Aorta (tissue), 5 donors: ENCODE measurements at regions not wholly inside any gene's neighbourhood (a gene's known extent, or its start where the extent isn't known, plus 50 kb on each side); places are given as distances from the start of the nearest gene placed in this dataset.

ENCODE experiments used
- ATAC-seq: fragments of 200-7000 bp; cut with Tn5 transposase; one replicate; pipeline ENCODE4 v1.9.1; 2022; ENCODE audit warnings: moderate library complexity; ENCODE audit not compliant: low FRiP score
- DNase-seq, 2 donors: peaks; one replicate each; pipeline ENCODE4 v3.0.0-alpha.2; 2020
- H3K27ac ChIP-seq, 2 donors: one replicate each; pipeline ENCODE4 v1.5.1; 2013; ENCODE audit warnings: low read length in 2 of 2, mild to moderate bottlenecking in 2 of 2, moderate library complexity in 2 of 2, control low read depth in 1 of 2, inconsistent platforms in 1 of 2, low read depth in 1 of 2
- H3K27me3 ChIP-seq, 2 donors: one replicate each; pipeline ENCODE4 v1.6.1; 2013; ENCODE audit warnings: control low read depth in 1 of 2, low read length in 1 of 2, mild to moderate bottlenecking in 1 of 2, moderate library complexity in 1 of 2; ENCODE audit not compliant: insufficient read depth in 2 of 2, control insufficient read depth in 1 of 2
- H3K36me3 ChIP-seq, 2 donors: one replicate each; pipeline ENCODE4 v1.6.1; 2013; ENCODE audit warnings: control low read depth in 1 of 2, low read length in 1 of 2, mild to moderate bottlenecking in 1 of 2; ENCODE audit not compliant: insufficient read depth in 2 of 2, control insufficient read depth in 1 of 2
- H3K4me1 ChIP-seq, 2 donors: one replicate each; pipeline ENCODE4 v1.6.1; 2013; ENCODE audit warnings: low read length in 2 of 2, control low read depth in 1 of 2, mild to moderate bottlenecking in 1 of 2, moderate library complexity in 1 of 2; ENCODE audit not compliant: insufficient read depth in 2 of 2, control insufficient read depth in 1 of 2
- H3K4me3 ChIP-seq, 2 donors: one replicate each; pipeline ENCODE4 v1.5.1; 2013; ENCODE audit warnings: low read length in 2 of 2, control low read depth in 1 of 2, mild to moderate bottlenecking in 1 of 2
- H3K9me3 ChIP-seq: one replicate; pipeline ENCODE4 v1.6.1; 2013; ENCODE audit warnings: mild to moderate bottlenecking, low read length; ENCODE audit not compliant: control insufficient read depth
- WGBS, 2 donors: extraction: QIAGEN DNeasy Blood & Tissue Kit; methylation state at CpG; one replicate each; pipeline ENCODE4 v1.1.7; 2013; 5-methylcytosine and 5-hydroxymethylcytosine counted together
- intact Hi-C, 2 donors: fragments of 100-400 bp; cut with DNase I; formaldehyde crosslinking; loops; one replicate each; pipeline versions ENCODE4 v1.14.2 to v1.15.0; 2022
- donor health status: healthy with polysubstance abuse.
- donor health status: Bipolar disorder and iron deficiency.
- donor health status: DM: no; HTN: no; CAD: no.
- donor health status: DM: no; HTN: no; CAD: no.
- donor health status: DM: yes; HTN: yes; CAD: no.

- intact Hi-C loops = no loop called here
- Histone ChIP-seq H3K27ac (no peak overlapping the region), H3K4me1 (no peaks in the 10 kb centered on the region), H3K27me3 (no peaks in the 10 kb centered on the region), H3K9me3 (no peaks in the 10 kb centered on the region), H3K4me3 (no peak overlapping the region), H3K36me3 (no peaks in the 10 kb centered on the region)
- DNase-seq (no peak), ATAC-seq (no peak)
- 79 to 83% methylated on average over 10 of the region's 10 CpGs for WGBS, 2 donors
Observed at GRCh38 chr5:81901586-81901985, 70.2 kb upstream of the ATG10 start.

GRCh38 chr5:81899123-81899522, 72.7 kb upstream of the ATG10 start:
- ATAC-seq = no peak

GRCh38 chr5:81898403-81898802, 73.4 kb upstream of the ATG10 start:
- H3K27me3 ChIP-seq = no peaks in the 10 kb centered on the region
- no peak for DNase-seq
- intact Hi-C loops = no loop called here
- H3K27ac ChIP-seq = no peak overlapping the region
- ATAC-seq = no peak
- H3K4me1 ChIP-seq = no peaks in the 10 kb centered on the region
- no peaks in the 10 kb centered on the region for H3K36me3 ChIP-seq
- WGBS, 2 donors = 64 to 73% methylated on average over 2 of the region's 2 CpGs
- no peak overlapping the region for H3K4me3 ChIP-seq
- no peaks in the 10 kb centered on the region for H3K9me3 ChIP-seq

More at GRCh38 chr5:81899123-81899522, 72.7 kb upstream of the ATG10 start:
- H3K27me3 ChIP-seq = no peaks in the 10 kb centered on the region
- no peak for DNase-seq
- H3K4me3 ChIP-seq = no peak overlapping the region
- H3K4me1 ChIP-seq = no peaks in the 10 kb centered on the region
- no peak overlapping the region for H3K27ac ChIP-seq
- H3K9me3 ChIP-seq = no peaks in the 10 kb centered on the region
- no peaks in the 10 kb centered on the region for H3K36me3 ChIP-seq
- intact Hi-C loops = no loop called here
- WGBS, 2 donors = 93 to 95% methylated on average over 2 of the region's 2 CpGs

- Histone ChIP-seq H3K36me3 (no peaks in the 10 kb centered on the region), H3K4me3 (no peak overlapping the region), H3K27me3 (no peaks in the 10 kb centered on the region), H3K9me3 (no peaks in the 10 kb centered on the region), H3K4me1 (no peaks in the 10 kb centered on the region), H3K27ac (no peak overlapping the region)
- ATAC-seq (no peak), DNase-seq (no peak)
- intact Hi-C loops = no loop called here
- WGBS, 2 donors = 82 to 84% methylated on average over 1 of the region's 1 CpG
Observed at GRCh38 chr5:81896764-81897163, 75.1 kb upstream of the ATG10 start.

GRCh38 chr5:81895307-81895706, 76.5 kb upstream of the ATG10 start:
- intact Hi-C loops = no loop called here
- Histone ChIP-seq H3K27ac (no peak overlapping the region), H3K36me3 (no peaks in the 10 kb centered on the region), H3K4me1 (no peaks in the 10 kb centered on the region), H3K27me3 (no peaks in the 10 kb centered on the region), H3K4me3 (no peak overlapping the region), H3K9me3 (no peaks in the 10 kb centered on the region)
- ATAC-seq (no peak), DNase-seq (no peak)

- intact Hi-C loops = no loop called here
- no peaks in the 10 kb centered on the region for H3K36me3 ChIP-seq
- no peaks in the 10 kb centered on the region for H3K9me3 ChIP-seq
- ATAC-seq (no peak), DNase-seq (no peak)
- no peak overlapping the region for H3K27ac ChIP-seq
- H3K4me1 ChIP-seq = no peaks in the 10 kb centered on the region
- 65 to 79% methylated on average over 4 of the region's 4 CpGs for WGBS, 2 donors
- H3K27me3 ChIP-seq = no peaks in the 10 kb centered on the region
- no peak overlapping the region for H3K4me3 ChIP-seq
Observed at GRCh38 chr5:81893961-81894360, 77.9 kb upstream of the ATG10 start.

GRCh38 chr5:81884871-81885270, 87.0 kb upstream of the ATG10 start:
- H3K9me3 ChIP-seq = no peaks in the 10 kb centered on the region
- H3K4me3 ChIP-seq = no peak overlapping the region
- no peak for ATAC-seq
- H3K27me3 ChIP-seq = no peaks in the 10 kb centered on the region
- H3K27ac ChIP-seq = no peak overlapping the region
- DNase-seq = no peak
- intact Hi-C loops = no loop called here
- WGBS, 2 donors = 40% methylated on average over 3 of the region's 3 CpGs
- no peaks in the 10 kb centered on the region for H3K36me3 ChIP-seq
- H3K4me1 ChIP-seq = no peaks in the 10 kb centered on the region

- H3K36me3 ChIP-seq = no peaks in the 10 kb centered on the region
- intact Hi-C loops = no loop called here
- no peaks in the 10 kb centered on the region for H3K9me3 ChIP-seq
- no peak overlapping the region for H3K27ac ChIP-seq
- 95 to 96% methylated on average over 5 of the region's 5 CpGs for WGBS, 2 donors
- no peak overlapping the region for H3K4me3 ChIP-seq
- H3K27me3 ChIP-seq = no peaks in the 10 kb centered on the region
- DNase-seq (no peak), ATAC-seq (no peak)
- H3K4me1 ChIP-seq = no peaks in the 10 kb centered on the region
Observed at GRCh38 chr5:81883371-81883770, 88.5 kb upstream of the ATG10 start.

GRCh38 chr5:81881595-81881994, 90.2 kb upstream of the ATG10 start:
- DNase-seq (no peak), ATAC-seq (no peak)
- WGBS, 2 donors = 63 to 76% methylated on average over 2 of the region's 2 CpGs
- no peak overlapping the region for H3K4me3 ChIP-seq
- no peaks in the 10 kb centered on the region for H3K36me3 ChIP-seq
- no peak overlapping the region for H3K27ac ChIP-seq
- H3K9me3 ChIP-seq = no peaks in the 10 kb centered on the region
- no peaks in the 10 kb centered on the region for H3K27me3 ChIP-seq
- intact Hi-C loops = no loop called here
- no peaks in the 10 kb centered on the region for H3K4me1 ChIP-seq
